ENCODE measurements at regions not wholly inside any gene's neighbourhood (a gene's known extent, or its start where the extent isn't known, plus 50 kb on each side); places are given as distances from the start of the nearest gene placed in this dataset.
A peak's percentile ranks its signal among the peaks of the same experiment; 100 is the strongest.

DNA sequence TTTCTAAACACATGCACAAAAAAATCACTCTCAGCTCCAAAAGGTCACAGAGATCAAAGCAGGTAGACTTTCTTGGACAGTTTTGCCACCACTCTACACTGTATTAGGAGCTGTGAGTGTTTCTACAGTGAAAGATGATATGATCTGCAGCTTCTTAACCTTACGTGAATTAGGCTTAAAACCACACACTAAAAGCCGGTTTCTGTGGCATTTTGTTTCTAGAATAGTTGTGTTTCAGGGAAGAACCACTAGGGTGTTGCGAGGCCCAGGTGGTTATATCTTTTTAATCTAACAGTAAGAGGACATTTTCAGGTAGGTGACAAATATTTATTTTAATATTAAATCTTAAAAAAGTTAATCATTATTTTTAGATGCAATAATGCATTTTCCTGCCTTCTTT, 216.4 kb downstream of the KLF5 start:
- no peaks in the 10 kb centered on the region for H3K36me3 ChIP-seq (ENCODE audit: low read depth)
- no peak for ATAC-seq (ENCODE audit: low read depth)
- no peak for DNase-seq (ENCODE audit: low spot score)
- H3K4me3 ChIP-seq (ENCODE audit: severe bottlenecking) = no peak overlapping the region
- H3K9me3 ChIP-seq (ENCODE audit: severe bottlenecking) = no peaks in the 10 kb centered on the region
- H3K27ac ChIP-seq (ENCODE audit: poor library complexity, severe bottlenecking) = peak overlapping the region; percentile 63
- H3K27me3 ChIP-seq (ENCODE audit: insufficient read depth, poor library complexity, severe bottlenecking) = no peaks in the 10 kb centered on the region
- H3K4me1 ChIP-seq (ENCODE audit: insufficient read depth, poor library complexity, severe bottlenecking) = peaks cover 11% of the 10 kb centered on the region
- TF ChIP-seq, protein P1, sequence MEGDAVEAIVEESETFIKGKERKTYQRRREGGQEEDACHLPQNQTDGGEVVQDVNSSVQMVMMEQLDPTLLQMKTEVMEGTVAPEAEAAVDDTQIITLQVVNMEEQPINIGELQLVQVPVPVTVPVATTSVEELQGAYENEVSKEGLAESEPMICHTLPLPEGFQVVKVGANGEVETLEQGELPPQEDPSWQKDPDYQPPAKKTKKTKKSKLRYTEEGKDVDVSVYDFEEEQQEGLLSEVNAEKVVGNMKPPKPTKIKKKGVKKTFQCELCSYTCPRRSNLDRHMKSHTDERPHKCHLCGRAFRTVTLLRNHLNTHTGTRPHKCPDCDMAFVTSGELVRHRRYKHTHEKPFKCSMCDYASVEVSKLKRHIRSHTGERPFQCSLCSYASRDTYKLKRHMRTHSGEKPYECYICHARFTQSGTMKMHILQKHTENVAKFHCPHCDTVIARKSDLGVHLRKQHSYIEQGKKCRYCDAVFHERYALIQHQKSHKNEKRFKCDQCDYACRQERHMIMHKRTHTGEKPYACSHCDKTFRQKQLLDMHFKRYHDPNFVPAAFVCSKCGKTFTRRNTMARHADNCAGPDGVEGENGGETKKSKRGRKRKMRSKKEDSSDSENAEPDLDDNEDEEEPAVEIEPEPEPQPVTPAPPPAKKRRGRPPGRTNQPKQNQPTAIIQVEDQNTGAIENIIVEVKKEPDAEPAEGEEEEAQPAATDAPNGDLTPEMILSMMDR (IDR thresholded peaks at IDR 0.05; ENCODE audit: poor library complexity, severe bottlenecking) = no peak

DNA sequence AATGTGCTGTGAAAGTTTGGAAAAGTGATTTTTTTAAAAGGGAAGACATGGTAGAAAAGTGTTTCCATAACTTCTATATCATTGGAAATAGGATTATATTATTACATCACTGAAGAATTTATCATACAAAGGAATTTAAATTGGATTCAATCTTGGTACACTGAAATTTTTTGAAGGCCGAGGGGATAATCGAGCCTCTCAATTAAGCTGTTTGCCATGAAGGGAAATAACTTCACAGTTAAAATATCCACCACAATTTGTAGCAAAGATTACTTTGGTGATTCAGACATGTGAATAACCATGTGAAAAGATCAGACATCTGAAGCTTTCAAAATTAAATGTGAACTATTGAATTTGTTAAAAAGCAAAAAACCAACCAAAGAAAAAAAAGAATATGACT, 215.3 kb downstream of the KLF5 start:
- Histone ChIP-seq H3K27ac (ENCODE audit: poor library complexity, severe bottlenecking) (peak overlapping the region; percentile 63), H3K4me3 (ENCODE audit: severe bottlenecking) (no peak overlapping the region), H3K27me3 (ENCODE audit: insufficient read depth, poor library complexity, severe bottlenecking) (no peaks in the 10 kb centered on the region), H3K4me1 (ENCODE audit: insufficient read depth, poor library complexity, severe bottlenecking) (peaks cover 11% of the 10 kb centered on the region), H3K36me3 (ENCODE audit: low read depth) (no peaks in the 10 kb centered on the region), H3K9me3 (ENCODE audit: severe bottlenecking) (no peaks in the 10 kb centered on the region)
- DNase-seq (ENCODE audit: low spot score) = no peak
- TF ChIP-seq, protein P1 (IDR thresholded peaks at IDR 0.05; ENCODE audit: poor library complexity, severe bottlenecking) = no peak
- no peak for ATAC-seq (ENCODE audit: low read depth)

DNA sequence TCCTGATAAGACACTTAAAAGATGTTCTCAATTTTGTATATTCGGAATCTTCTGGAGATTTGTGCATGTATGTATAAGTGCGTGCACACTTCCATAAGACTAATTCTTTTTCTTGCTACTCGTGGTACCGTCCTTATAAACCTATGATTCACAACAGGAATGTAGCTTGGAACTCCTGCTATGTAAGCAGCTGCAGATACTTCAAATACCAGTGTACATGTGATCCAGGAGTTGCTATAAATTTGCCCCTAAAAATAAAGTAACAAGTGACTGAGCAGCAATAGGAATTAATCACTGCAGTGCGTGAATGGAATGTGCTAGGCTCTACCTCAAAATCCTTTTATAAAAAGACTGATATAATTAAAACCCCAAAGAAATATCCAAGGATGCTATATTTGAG, 214.9 kb downstream of the KLF5 start:
- H3K27ac ChIP-seq (ENCODE audit: poor library complexity, severe bottlenecking) = peak overlapping the region; percentile 63
- no peaks in the 10 kb centered on the region for H3K36me3 ChIP-seq (ENCODE audit: low read depth)
- no peaks in the 10 kb centered on the region for H3K27me3 ChIP-seq (ENCODE audit: insufficient read depth, poor library complexity, severe bottlenecking)
- DNase-seq (ENCODE audit: low spot score) (no peak), ATAC-seq (ENCODE audit: low read depth) (peak; percentile 90)
- no peaks in the 10 kb centered on the region for H3K9me3 ChIP-seq (ENCODE audit: severe bottlenecking)
- TF ChIP-seq, protein P1 (IDR thresholded peaks at IDR 0.05; ENCODE audit: poor library complexity, severe bottlenecking) = no peak
- peaks cover 12% of the 10 kb centered on the region for H3K4me1 ChIP-seq (ENCODE audit: insufficient read depth, poor library complexity, severe bottlenecking)
- H3K4me3 ChIP-seq (ENCODE audit: severe bottlenecking) = no peak overlapping the region

DNA sequence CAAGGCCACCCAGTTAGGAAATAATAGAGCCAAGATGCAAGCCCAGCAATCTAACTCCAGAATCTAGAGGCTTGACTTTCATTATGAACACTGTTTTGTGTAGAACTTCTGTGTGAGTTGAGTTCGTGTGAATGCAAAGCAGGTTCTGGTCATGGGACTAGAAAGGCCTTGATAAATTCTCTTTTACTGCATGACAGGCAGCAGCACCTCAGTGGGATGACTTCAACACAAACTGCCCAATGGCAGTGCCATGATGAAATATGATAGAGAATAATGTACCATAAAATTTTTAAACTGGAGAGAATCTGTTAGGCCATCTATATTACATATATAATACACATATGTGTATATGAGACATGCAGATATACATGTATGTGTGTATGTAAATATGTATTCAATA, 214.5 kb downstream of the KLF5 start:
- TF ChIP-seq, protein P1 (IDR thresholded peaks at IDR 0.05; ENCODE audit: poor library complexity, severe bottlenecking) = no peak
- peak overlapping the region; percentile 63 for H3K27ac ChIP-seq (ENCODE audit: poor library complexity, severe bottlenecking)
- no peaks in the 10 kb centered on the region for H3K27me3 ChIP-seq (ENCODE audit: insufficient read depth, poor library complexity, severe bottlenecking)
- ATAC-seq (ENCODE audit: low read depth) = no peak
- no peak for DNase-seq (ENCODE audit: low spot score)
- H3K9me3 ChIP-seq (ENCODE audit: severe bottlenecking) = no peaks in the 10 kb centered on the region
- no peaks in the 10 kb centered on the region for H3K36me3 ChIP-seq (ENCODE audit: low read depth)
- peaks cover 17% of the 10 kb centered on the region for H3K4me1 ChIP-seq (ENCODE audit: insufficient read depth, poor library complexity, severe bottlenecking)
- no peak overlapping the region for H3K4me3 ChIP-seq (ENCODE audit: severe bottlenecking)

DNA sequence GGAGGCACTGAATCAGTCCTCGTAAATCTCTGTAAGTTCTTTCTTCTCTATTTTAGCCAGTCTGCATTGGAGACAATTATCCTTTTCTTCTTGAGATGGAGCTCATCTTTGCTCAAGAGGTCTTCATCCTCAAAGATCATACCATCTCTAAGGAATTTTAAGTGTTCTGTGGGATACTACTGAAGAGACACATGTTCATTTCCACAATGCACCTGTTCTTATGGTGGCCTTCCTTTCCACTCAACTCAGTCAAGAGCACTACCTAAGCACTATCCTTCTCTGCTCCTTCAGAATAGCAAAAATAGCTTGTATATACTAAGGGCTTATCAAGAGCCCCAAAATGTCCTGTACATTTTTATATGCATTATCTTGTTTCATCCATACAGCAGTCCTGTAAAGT, 214.0 kb downstream of the KLF5 start:
- no peaks in the 10 kb centered on the region for H3K27me3 ChIP-seq (ENCODE audit: insufficient read depth, poor library complexity, severe bottlenecking)
- TF ChIP-seq, protein P1 (IDR thresholded peaks at IDR 0.05; ENCODE audit: poor library complexity, severe bottlenecking) = no peak
- ATAC-seq (ENCODE audit: low read depth) = no peak
- DNase-seq (ENCODE audit: low spot score) = no peak
- no peaks in the 10 kb centered on the region for H3K36me3 ChIP-seq (ENCODE audit: low read depth)
- H3K9me3 ChIP-seq (ENCODE audit: severe bottlenecking) = no peaks in the 10 kb centered on the region
- H3K27ac ChIP-seq (ENCODE audit: poor library complexity, severe bottlenecking) = peak overlapping the region; percentile 63
- H3K4me3 ChIP-seq (ENCODE audit: severe bottlenecking) = no peak overlapping the region
- peaks cover 21% of the 10 kb centered on the region for H3K4me1 ChIP-seq (ENCODE audit: insufficient read depth, poor library complexity, severe bottlenecking)
